ENCODE measurements at regions not wholly inside any gene's neighbourhood (a gene's known extent, or its start where the extent isn't known, plus 50 kb on each side); places are given as distances from the start of the nearest gene placed in this dataset.
A peak's percentile ranks its signal among the peaks of the same experiment; 100 is the strongest.
"Not testable (repeated sequence)": the region's sequence is repeated elsewhere in the genome, so short reads cannot be mapped to it uniquely, and the experiment has no call there.

DNA sequence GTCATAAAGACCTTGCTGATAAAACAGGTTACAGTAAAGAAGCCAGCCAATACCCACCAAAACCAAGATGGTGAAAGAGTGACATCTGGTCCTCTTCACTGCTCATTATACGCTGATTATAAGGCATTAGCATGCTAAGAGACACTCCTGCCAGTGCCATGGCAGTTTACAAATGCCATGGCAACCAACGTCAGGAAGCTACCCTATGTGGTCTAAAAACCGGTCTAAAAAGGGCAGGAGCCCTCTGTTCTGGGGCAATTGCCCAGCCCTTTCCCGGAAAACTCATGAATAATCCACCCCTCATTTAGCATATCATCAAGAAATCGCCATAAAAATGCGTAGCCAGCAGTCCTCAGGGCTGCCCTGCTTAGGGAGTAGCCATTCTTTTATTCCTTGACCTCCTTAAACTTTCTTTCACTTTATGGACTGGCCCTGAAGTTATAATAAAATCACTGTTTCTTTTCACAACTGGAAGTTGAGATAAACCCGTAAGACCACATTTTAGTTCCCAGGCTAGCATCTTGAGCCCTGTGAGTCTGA is 260.5 kb upstream of the FAT1 start:
- DNase-seq, result no peak

GRCh38 chr4:186999686-187000085 is 276.0 kb upstream of the FAT1 start:
- no peak for DNase-seq

- no peak for DNase-seq
Observed at GRCh38 chr4:187000281-187000680, 276.6 kb upstream of the FAT1 start.

GRCh38 chr4:187002133-187002532 is 278.5 kb upstream of the FAT1 start:
- DNase-seq, result not testable (repeated sequence)

DNA sequence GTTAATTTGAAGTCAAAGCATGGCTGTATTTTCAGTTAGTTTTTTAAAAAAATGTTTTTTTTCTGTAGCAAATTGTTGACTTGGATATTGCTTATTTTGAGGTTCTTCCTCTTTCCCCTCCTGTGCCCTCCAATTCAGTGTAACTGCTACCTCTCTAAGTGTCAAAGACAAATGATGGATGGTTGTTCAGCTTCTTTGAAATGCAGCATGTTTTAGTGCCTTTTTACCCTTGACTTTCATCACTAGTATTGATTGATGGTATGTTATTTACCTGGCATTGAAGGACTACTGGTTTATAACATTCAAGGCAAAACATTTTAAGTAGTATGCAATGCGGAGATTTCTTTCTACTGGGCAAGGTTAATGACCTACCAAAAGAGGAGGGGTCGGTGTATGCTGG is 281.0 kb upstream of the FAT1 start:
- DNase-seq, result no peak

GRCh38 chr4:187006189-187006618 is 282.5 kb upstream of the FAT1 start:
- DNase-seq, result no peak

DNA sequence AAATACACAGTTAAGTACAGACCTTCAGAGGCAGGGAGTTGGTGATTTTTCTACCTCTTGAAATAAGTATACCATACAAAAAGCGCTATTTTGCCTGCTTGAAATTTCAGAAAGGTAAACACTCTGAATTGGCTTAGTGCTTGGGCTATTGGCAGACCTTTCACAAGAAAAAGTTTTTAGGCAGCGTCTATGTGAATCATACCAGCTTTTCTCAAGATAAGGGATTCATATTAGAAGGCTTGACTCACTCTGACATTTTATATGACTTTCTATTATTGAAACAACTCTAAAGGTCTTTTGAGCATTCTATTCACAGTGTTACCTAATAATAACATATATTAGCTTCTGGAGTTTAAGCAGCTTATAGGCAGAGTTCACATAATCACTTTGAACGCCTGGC is 286.4 kb upstream of the FAT1 start:
- no peak for DNase-seq

- DNase-seq, result no peak
Observed at GRCh38 chr4:187016101-187016500, 292.4 kb upstream of the FAT1 start.

DNA sequence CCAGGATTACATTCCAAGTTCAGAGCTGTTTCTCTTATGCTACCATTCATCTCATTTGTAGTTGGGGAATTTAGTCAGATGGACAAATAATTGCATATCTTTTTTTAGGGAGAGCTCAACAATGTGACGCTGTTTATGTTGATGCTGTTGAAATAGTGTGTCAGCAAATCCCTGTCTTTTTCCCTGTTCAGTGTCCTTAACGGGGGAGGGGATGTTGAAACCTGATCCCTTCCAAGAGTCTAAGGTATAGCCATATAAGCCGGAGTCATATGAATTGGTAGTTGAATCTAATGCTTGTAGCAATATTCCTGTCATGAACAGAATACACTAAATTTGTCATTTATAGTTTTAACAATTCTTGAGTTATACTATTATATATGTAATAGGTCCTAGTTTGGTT is 293.5 kb upstream of the FAT1 start:
- DNase-seq, result no peak

- DNase-seq, result no peak
Observed at GRCh38 chr4:187019896-187020295, 296.2 kb upstream of the FAT1 start.

- no peak for DNase-seq
Observed at GRCh38 chr4:187020676-187021075, 297.0 kb upstream of the FAT1 start.

GRCh38 chr4:187021436-187022205 is 298.0 kb upstream of the FAT1 start:
- no peak for DNase-seq

DNA sequence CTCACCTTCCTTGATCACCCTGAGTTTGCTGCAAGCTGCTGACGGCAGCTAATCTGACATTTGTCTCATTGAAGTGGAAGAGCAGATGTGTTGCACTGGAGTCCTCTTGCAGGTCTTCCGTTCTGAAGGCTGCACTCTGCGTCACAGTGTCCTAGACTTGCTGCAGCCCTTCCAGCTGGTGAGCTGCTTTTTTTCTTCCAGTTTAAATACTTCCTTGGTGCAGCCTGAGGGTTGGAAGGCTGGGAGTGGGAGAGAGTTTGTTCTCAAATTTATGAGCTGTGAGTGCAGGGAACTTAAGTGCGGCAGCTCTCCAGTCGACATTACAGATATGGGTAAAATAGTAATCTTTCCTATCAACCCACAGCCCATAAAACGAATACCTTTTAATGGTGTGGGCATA is 303.6 kb upstream of the FAT1 start:
- DNase-seq, result no peak

DNA sequence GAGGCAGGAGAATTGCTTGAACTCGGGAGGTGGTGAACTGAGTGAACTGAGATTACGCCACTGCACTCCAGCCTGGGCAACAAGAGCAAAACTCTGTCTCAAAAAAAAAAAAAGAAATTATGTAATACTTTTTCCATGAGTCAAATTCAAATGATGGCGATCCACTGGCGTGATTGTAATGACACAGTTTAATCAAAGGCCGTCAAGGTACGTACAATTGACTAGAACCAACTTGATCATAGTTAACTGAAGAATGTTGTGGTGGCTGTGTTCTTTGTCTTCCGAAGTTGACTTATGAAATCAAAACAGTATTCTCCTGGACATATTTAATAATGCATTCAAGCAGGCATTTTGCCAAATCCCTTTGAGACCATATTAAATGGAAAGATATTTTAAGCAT is 318.6 kb upstream of the FAT1 start:
- no peak for DNase-seq

- no peak for DNase-seq
Observed at GRCh38 chr4:187046471-187046870, 322.8 kb upstream of the FAT1 start.

- no peak for DNase-seq
Observed at GRCh38 chr4:187059021-187059420, 335.4 kb upstream of the FAT1 start.

DNA sequence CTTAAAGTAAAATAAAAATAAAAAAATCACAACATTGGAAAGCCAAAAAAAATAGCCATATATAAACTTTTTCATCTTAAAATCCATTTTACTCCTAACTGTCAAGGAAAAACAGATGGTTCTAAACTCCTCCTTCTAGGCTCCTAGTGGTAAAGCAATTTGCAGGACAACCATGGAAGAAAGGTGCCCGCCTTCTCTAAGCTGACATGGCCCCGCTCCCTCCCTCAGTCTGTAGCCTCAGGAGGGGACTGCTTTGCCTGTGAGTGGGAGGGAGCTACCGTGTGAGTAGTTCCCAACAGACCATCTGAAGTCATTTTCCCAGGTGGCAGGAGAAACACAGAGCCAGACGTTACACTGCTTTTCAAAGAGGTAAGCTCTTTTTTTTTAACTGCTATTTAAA is 336.2 kb upstream of the FAT1 start:
- no peak for DNase-seq

- DNase-seq, result no peak
Observed at GRCh38 chr4:187060551-187060950, 336.9 kb upstream of the FAT1 start.

GRCh38 chr4:187063251-187063650 is 339.6 kb upstream of the FAT1 start:
- no peak for DNase-seq

DNA sequence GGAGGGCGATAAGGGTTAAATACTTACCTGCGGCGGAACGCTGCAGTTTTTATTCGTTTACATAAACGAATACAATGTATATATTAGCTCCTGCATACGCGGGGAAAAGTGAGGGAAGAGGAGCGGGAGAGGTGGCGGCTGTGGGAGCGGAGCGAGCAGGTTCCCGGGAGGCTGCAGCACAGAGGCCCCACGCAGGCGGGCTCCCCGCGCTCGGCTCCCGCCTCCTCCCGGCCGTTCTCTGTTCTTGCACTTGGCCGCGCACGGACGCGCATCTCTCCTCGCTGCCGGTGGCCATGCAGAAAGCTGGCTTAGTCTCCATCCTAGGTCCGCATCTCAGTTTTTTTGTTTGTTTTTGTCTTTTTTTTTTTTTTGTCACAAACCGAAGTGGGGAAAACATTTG is 340.4 kb upstream of the FAT1 start:
- peak; percentile 13 for DNase-seq

DNA sequence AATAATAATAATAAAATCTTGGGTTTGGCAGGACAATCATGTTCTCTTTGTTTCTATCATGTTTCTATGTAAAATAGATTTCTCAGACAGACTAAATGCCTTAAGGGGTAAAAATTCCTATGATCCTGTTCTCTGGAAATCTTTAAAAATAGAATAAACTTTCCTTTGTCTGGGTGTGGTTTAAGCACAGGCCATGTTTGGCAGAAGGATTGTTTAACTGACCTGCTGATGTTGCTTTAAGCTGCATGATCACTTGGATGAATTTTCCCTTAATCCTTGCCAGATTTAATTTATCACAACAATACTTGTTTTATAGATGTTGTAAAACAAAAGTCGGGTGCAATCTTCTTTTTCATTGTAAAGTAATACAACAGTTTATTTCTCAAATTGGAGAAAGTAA is 341.7 kb upstream of the FAT1 start:
- DNase-seq, result no peak

GRCh38 chr4:187065806-187066205 is 342.1 kb upstream of the FAT1 start:
- DNase-seq, result no peak

DNA sequence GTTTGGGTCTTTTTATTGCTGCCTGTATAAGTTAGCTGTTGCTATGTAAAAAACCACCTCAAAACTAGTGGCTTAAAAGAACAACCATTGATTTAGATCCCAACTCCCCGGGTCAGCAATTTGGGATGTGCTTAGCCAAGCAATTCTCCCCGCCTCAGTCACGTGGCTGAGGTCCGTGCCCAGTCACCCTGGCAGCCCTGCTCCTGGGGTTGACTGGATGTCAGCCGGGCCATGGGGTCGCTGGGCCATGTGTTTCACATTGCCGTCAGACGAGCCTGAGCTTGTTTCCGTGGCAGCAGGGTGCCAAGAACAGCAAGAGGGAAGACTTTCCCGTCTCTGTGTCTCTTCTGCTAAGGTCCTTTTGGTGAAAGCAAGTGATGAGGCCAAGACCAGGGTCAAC is 345.7 kb upstream of the FAT1 start:
- DNase-seq, result no peak

DNA sequence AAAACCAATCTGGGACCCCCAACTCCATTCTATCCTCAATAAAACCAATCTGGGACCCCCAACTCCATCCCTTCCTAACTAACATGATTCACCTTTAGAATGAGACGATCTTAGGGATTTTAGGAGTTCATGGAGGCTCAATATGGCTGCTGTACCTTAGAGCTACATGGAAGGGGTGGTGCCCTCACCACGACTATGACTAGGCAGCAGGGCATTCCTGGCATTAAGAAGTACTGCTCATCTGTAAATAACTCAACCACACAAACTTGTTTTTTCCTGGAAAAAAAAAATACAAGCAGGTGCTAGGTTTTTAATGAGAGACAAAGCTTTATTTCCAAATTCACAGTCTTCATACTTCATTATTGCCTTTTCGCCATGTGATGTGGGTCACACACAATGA is 346.5 kb upstream of the FAT1 start:
- no peak for DNase-seq

DNA sequence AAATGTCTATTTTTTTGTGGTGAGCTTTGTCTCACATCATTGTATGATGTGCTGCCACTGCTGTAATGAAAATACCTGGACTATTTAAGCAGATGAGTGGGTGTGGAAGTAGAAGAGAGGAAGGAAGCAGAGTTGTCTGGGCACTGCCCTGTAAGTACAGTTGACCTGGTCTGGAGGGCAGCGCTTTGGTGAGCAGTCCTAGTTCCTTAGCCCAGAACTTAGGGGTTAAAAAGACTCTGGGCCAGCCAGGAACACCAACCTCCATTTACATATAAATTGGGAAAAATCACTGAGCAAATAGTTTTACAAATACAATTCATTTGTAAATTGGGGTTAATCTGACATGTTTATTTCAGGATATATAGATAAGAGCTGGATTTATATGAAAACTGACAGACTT is 347.1 kb upstream of the FAT1 start:
- no peak for DNase-seq

Measured in RPMI8226 (cell line).